Natural killer cell (primary cell): ENCODE measurements at regions not wholly inside any gene's neighbourhood (a gene's known extent, or its start where the extent isn't known, plus 50 kb on each side); places are given as distances from the start of the nearest gene placed in this dataset.

Experiments used
- ATAC-seq, 3 donors: fragments of 150-1000 bp in 2 of 3; fragments of 200-7000 bp in 1 of 3; cut with Tn5 transposase; 1 replicate in 1 of 3; 2 replicates in 2 of 3; pipeline ENCODE4 v1.10.0; 2021; ENCODE audit warnings: mild to moderate bottlenecking in 2 of 3, moderate library complexity in 2 of 3
- DNase-seq, 2 donors: peaks; one replicate each; pipeline versions ENCODE4 v3.0.0 to v3.0.0-alpha.2; 2013 to 2021; ENCODE audit warnings: mixed read lengths in 1 of 2
- H3K27ac ChIP-seq: one replicate; pipeline ENCODE4 v1.5.1; 2013; ENCODE audit warnings: mild to moderate bottlenecking, low read length
- H3K27me3 ChIP-seq: one replicate; pipeline ENCODE4 v1.6.1; 2013; ENCODE audit warnings: low read length; ENCODE audit not compliant: control insufficient read depth, insufficient read depth
- H3K36me3 ChIP-seq: one replicate; pipeline ENCODE4 v1.6.1; 2013; ENCODE audit warnings: low read length; ENCODE audit not compliant: control insufficient read depth, insufficient read depth
- H3K4me1 ChIP-seq: one replicate; pipeline ENCODE4 v1.6.1; 2013; ENCODE audit warnings: low read length; ENCODE audit not compliant: control insufficient read depth, insufficient read depth
- H3K4me3 ChIP-seq: one replicate; pipeline ENCODE4 v1.5.1; 2013; ENCODE audit warnings: low read length
- H3K9me3 ChIP-seq: one replicate; pipeline ENCODE4 v1.6.1; 2013; ENCODE audit warnings: low read length; ENCODE audit not compliant: control insufficient read depth, insufficient read depth
- H3K27ac Mint-ChIP-seq, 2 donors: one replicate each; pipeline ENCODE4 v1.8.0; 2022; ENCODE audit warnings: mild to moderate bottlenecking in 2 of 2, mixed read lengths in 2 of 2, moderate library complexity in 1 of 2
- H3K27me3 Mint-ChIP-seq, 2 donors: one replicate each; pipeline ENCODE4 v1.8.0; 2022; ENCODE audit warnings: low read depth in 2 of 2, mixed read lengths in 2 of 2
- H3K36me3 Mint-ChIP-seq: one replicate; pipeline ENCODE4 v1.8.0; 2022; ENCODE audit warnings: mixed read lengths
- H3K4me1 Mint-ChIP-seq, 2 donors: one replicate each; pipeline ENCODE4 v1.8.0; 2022; ENCODE audit warnings: mixed read lengths in 2 of 2
- H3K4me3 Mint-ChIP-seq: one replicate; pipeline ENCODE4 v1.8.0; 2022; ENCODE audit warnings: mild to moderate bottlenecking, moderate library complexity, mixed read lengths
- H3K9me3 Mint-ChIP-seq, 2 donors: one replicate each; pipeline ENCODE4 v1.8.0; 2022; ENCODE audit warnings: mixed read lengths in 2 of 2
- WGBS: methylation state at CpG from one replicate; pipeline ENCODE4 v1.1.7; 2013; ENCODE audit warnings: missing lambda C conversion rate; ENCODE audit not compliant: insufficient coverage; 5-methylcytosine and 5-hydroxymethylcytosine counted together
- intact Hi-C: fragments of 100-400 bp; cut with micrococcal nuclease; formaldehyde crosslinking; loops from one replicate; pipeline ENCODE4 v1.14.2; 2022
- TF ChIP-seq, protein P1 (sequence below): fragments of 200-600 bp; IDR thresholded peaks from one replicate; pipeline ENCODE4 v1.8.0; 2022; ENCODE audit warnings: antibody characterized with exemption

GRCh38 chr1:104378414-104378813 is 628.7 kb downstream of the AMY1C start:
- no peak overlapping the region for H3K27ac Mint-ChIP-seq
- Histone ChIP-seq H3K27ac (no peak overlapping the region), H3K4me1 (no peaks in the 10 kb centered on the region), H3K36me3 (no peaks in the 10 kb centered on the region), H3K9me3 (peaks cover 9% of the 10 kb centered on the region), H3K27me3 (no peaks in the 10 kb centered on the region), H3K4me3 (no peak overlapping the region)
- ATAC-seq: no peak
- peaks cover 11 to 15% of the 10 kb centered on the region in 2 donors for H3K9me3 Mint-ChIP-seq
- H3K36me3 Mint-ChIP-seq: peaks cover 7% of the 10 kb centered on the region
- DNase-seq: no peak
- no peak overlapping the region for H3K4me3 Mint-ChIP-seq
- H3K27me3 Mint-ChIP-seq: no peaks in the 10 kb centered on the region
- H3K4me1 Mint-ChIP-seq: no peaks in the 10 kb centered on the region
- intact Hi-C loops: no loop called here
- TF ChIP-seq, protein P1, sequence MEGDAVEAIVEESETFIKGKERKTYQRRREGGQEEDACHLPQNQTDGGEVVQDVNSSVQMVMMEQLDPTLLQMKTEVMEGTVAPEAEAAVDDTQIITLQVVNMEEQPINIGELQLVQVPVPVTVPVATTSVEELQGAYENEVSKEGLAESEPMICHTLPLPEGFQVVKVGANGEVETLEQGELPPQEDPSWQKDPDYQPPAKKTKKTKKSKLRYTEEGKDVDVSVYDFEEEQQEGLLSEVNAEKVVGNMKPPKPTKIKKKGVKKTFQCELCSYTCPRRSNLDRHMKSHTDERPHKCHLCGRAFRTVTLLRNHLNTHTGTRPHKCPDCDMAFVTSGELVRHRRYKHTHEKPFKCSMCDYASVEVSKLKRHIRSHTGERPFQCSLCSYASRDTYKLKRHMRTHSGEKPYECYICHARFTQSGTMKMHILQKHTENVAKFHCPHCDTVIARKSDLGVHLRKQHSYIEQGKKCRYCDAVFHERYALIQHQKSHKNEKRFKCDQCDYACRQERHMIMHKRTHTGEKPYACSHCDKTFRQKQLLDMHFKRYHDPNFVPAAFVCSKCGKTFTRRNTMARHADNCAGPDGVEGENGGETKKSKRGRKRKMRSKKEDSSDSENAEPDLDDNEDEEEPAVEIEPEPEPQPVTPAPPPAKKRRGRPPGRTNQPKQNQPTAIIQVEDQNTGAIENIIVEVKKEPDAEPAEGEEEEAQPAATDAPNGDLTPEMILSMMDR: no peak
- no CpG with 5 or more reads among the region's 1 CpG for WGBS

GRCh38 chr1:104380003-104380402 is 630.3 kb downstream of the AMY1C start:
- Histone ChIP-seq H3K27ac (no peak overlapping the region), H3K4me1 (no peaks in the 10 kb centered on the region), H3K36me3 (no peaks in the 10 kb centered on the region), H3K4me3 (no peak overlapping the region), H3K27me3 (no peaks in the 10 kb centered on the region), H3K9me3 (peaks cover 9% of the 10 kb centered on the region)
- no peak overlapping the region for H3K27ac Mint-ChIP-seq
- intact Hi-C loops: no loop called here
- H3K4me3 Mint-ChIP-seq: no peak overlapping the region
- no peak for ATAC-seq
- H3K27me3 Mint-ChIP-seq: no peaks in the 10 kb centered on the region
- H3K36me3 Mint-ChIP-seq: peaks cover 7% of the 10 kb centered on the region
- H3K9me3 Mint-ChIP-seq: peaks cover 8 to 14% of the 10 kb centered on the region in 2 donors
- WGBS: 99% methylated on average over 2 of the region's 2 CpGs
- TF ChIP-seq, protein P1: no peak
- no peaks in the 10 kb centered on the region for H3K4me1 Mint-ChIP-seq
- no peak for DNase-seq

- Mint-ChIP-seq H3K27me3 (no peaks in the 10 kb centered on the region), H3K36me3 (peaks cover 7% of the 10 kb centered on the region), H3K4me1 (no peaks in the 10 kb centered on the region), H3K4me3 (no peak overlapping the region), H3K9me3 (peaks cover 6 to 16% of the 10 kb centered on the region in 2 donors), H3K27ac (no peak overlapping the region)
- intact Hi-C loops: no loop called here
- 73% methylated on average over 5 of the region's 5 CpGs for WGBS
- H3K27ac ChIP-seq: no peak overlapping the region
- TF ChIP-seq, protein P1: no peak
- no peak overlapping the region for H3K4me3 ChIP-seq
- DNase-seq (no peak), ATAC-seq (no peak)
- peaks cover 4% of the 10 kb centered on the region for H3K9me3 ChIP-seq
- H3K4me1 ChIP-seq: no peaks in the 10 kb centered on the region
- no peaks in the 10 kb centered on the region for H3K27me3 ChIP-seq
- no peaks in the 10 kb centered on the region for H3K36me3 ChIP-seq
Observed at GRCh38 chr1:104387716-104388508, 638.2 kb downstream of the AMY1C start.

DNA sequence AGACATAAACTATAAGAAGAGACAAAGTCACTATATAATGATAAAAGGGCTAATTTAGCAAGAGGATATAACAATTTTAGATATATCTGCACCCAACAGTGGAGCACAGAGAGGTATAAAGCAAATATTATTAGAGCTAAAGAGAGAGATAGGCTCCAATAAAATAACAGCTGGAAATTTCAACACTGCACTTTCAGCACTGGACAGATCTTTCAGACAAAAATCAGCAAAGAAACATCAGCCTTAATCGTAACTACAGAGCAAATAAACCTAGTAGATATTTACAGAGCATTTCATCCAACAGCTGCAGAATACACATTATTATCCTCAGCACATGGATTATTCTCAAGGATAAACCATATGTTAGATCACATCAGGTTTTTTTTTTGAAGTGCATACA is 642.9 kb downstream of the AMY1C start:
- WGBS: 93% methylated on average over 1 of the region's 1 CpG
- no peak for ATAC-seq
- Histone ChIP-seq H3K27me3 (no peaks in the 10 kb centered on the region), H3K4me3 (no peak overlapping the region), H3K9me3 (peaks cover 4% of the 10 kb centered on the region), H3K27ac (no peak overlapping the region), H3K36me3 (no peaks in the 10 kb centered on the region), H3K4me1 (no peaks in the 10 kb centered on the region)
- no peak overlapping the region for H3K4me3 Mint-ChIP-seq
- TF ChIP-seq, protein P1: no peak
- no peaks in the 10 kb centered on the region for H3K4me1 Mint-ChIP-seq
- no peaks in the 10 kb centered on the region for H3K27me3 Mint-ChIP-seq
- no peak for DNase-seq
- peaks cover 15 to 26% of the 10 kb centered on the region in 2 donors for H3K9me3 Mint-ChIP-seq
- intact Hi-C loops: no loop called here
- H3K27ac Mint-ChIP-seq: no peak overlapping the region
- H3K36me3 Mint-ChIP-seq: peaks cover 12% of the 10 kb centered on the region
